GM23338 (cell line): ENCODE measurements at regions not wholly inside any gene's neighbourhood (a gene's known extent, or its start where the extent isn't known, plus 50 kb on each side); places are given as distances from the start of the nearest gene placed in this dataset.

Experiments
- ATAC-seq: fragments of 200-7000 bp; cut with Tn5 transposase; 3 replicates; pipeline ENCODE4 v1.9.1; 2020
- DNase-seq: peaks from one replicate; pipeline ENCODE4 v3.0.0-alpha.2; 2015; ENCODE audit warnings: low spot score
- H2AFZ ChIP-seq: fragments of 200-600 bp; sonication (generic); 2 replicates; pipeline ENCODE4 v1.8.0; 2016; ENCODE audit warnings: antibody characterized with exemption, mild to moderate bottlenecking, moderate library complexity
- H3F3A ChIP-seq: fragments of 200-600 bp; sonication (generic); replicated peaks from 2 replicates; pipeline ENCODE4 v1.8.0; 2017; ENCODE audit warnings: antibody characterized with exemption, mixed run types, low read depth
- H3K27ac ChIP-seq: fragments of 200-600 bp; sonication (generic); 2 replicates; pipeline ENCODE4 v1.6.1; 2016; ENCODE audit warnings: low read depth
- H3K27me3 ChIP-seq: fragments of 200-600 bp; sonication (generic); 2 replicates; pipeline ENCODE4 v1.8.0; 2016; ENCODE audit warnings: mild to moderate bottlenecking, mixed run types, moderate library complexity; ENCODE audit not compliant: insufficient read depth
- H3K36me3 ChIP-seq: fragments of 200-600 bp; sonication (generic); 2 replicates; pipeline ENCODE4 v1.8.0; 2016; ENCODE audit warnings: mild to moderate bottlenecking; ENCODE audit not compliant: insufficient read depth
- H3K4me1 ChIP-seq: fragments of 200-600 bp; sonication (generic); 2 replicates; pipeline ENCODE4 v1.8.0; 2016; ENCODE audit warnings: mild to moderate bottlenecking, moderate library complexity; ENCODE audit not compliant: insufficient read depth
- H3K4me2 ChIP-seq: fragments of 200-600 bp; sonication (generic); 2 replicates; pipeline ENCODE4 v1.7.1; 2017; ENCODE audit warnings: mixed run types
- H3K4me3 ChIP-seq: fragments of 200-600 bp; sonication (generic); 2 replicates; pipeline ENCODE4 v1.6.1; 2016; ENCODE audit warnings: mixed run types
- H3K79me2 ChIP-seq: fragments of 200-600 bp; sonication (generic); replicated peaks from 2 replicates; pipeline ENCODE4 v1.8.0; 2017; ENCODE audit warnings: mild to moderate bottlenecking; ENCODE audit not compliant: insufficient read depth
- H3K9me2 ChIP-seq: fragments of 200-600 bp; sonication (generic); 2 replicates; pipeline ENCODE4 v1.8.0; 2017; ENCODE audit not compliant: insufficient read depth
- H4K20me1 ChIP-seq: fragments of 200-600 bp; sonication (generic); replicated peaks from 2 replicates; pipeline ENCODE4 v1.8.0; 2017; ENCODE audit warnings: mild to moderate bottlenecking; ENCODE audit not compliant: insufficient read depth
- H3K27ac Mint-ChIP-seq: 2 replicates; pipeline ENCODE4 v1.8.0; 2020; ENCODE audit warnings: inconsistent platforms, mild to moderate bottlenecking, moderate library complexity, mixed read lengths
- H3K27me3 Mint-ChIP-seq: 3 replicates; pipeline ENCODE4 v1.8.0; 2022; ENCODE audit warnings: low read depth, mild to moderate bottlenecking, moderate library complexity, mixed read lengths, inconsistent platforms; ENCODE audit not compliant: insufficient read depth, poor library complexity
- H3K36me3 Mint-ChIP-seq: 3 replicates; pipeline ENCODE4 v1.8.0; 2021; ENCODE audit warnings: low read depth, mild to moderate bottlenecking, inconsistent platforms, moderate library complexity, mixed read lengths
- H3K4me1 Mint-ChIP-seq: 3 replicates; pipeline ENCODE4 v1.8.0; 2020; ENCODE audit warnings: mild to moderate bottlenecking, inconsistent platforms, mixed read lengths
- H3K4me3 Mint-ChIP-seq: 3 replicates; pipeline ENCODE4 v1.8.0; 2021; ENCODE audit warnings: moderate library complexity, mild to moderate bottlenecking, inconsistent platforms, mixed read lengths
- H3K9me3 Mint-ChIP-seq: 3 replicates; pipeline ENCODE4 v1.8.0; 2020; ENCODE audit warnings: moderate library complexity, mild to moderate bottlenecking, inconsistent platforms, mixed read lengths
- EZH2phosphoT487 ChIP-seq: fragments of 200-600 bp; sonication (generic); IDR thresholded peaks from one replicate; pipeline ENCODE4 v1.8.1; 2018; ENCODE audit warnings: antibody characterized with exemption; ENCODE audit not compliant: unreplicated experiment
- JUNB ChIP-seq: IDR thresholded peaks from one replicate; pipeline ENCODE4 v1.6.1; 2016; ENCODE audit warnings: antibody characterized with exemption; ENCODE audit not compliant: unreplicated experiment
- NANOG ChIP-seq: IDR thresholded peaks from 2 replicates; pipeline ENCODE4 v1.6.1; 2016; ENCODE audit warnings: antibody characterized with exemption, borderline replicate concordance
- POLR2AphosphoS5 ChIP-seq: IDR thresholded peaks from 2 replicates; pipeline ENCODE4 v1.6.1; 2016; ENCODE audit warnings: antibody characterized with exemption, low read depth
- STAT1 ChIP-seq: IDR thresholded peaks from one replicate; pipeline ENCODE4 v1.6.1; 2016; ENCODE audit warnings: antibody characterized with exemption; ENCODE audit not compliant: unreplicated experiment
- ZNF114 ChIP-seq: fragments of 250-450 bp; sonication (Bioruptor Pico); IDR thresholded peaks from 2 replicates; pipeline ENCODE4 v1.5.0; 2020; ENCODE audit warnings: mild to moderate bottlenecking, moderate library complexity
- ZNF331 ChIP-seq: fragments of 250-450 bp; sonication (Bioruptor Pico); IDR thresholded peaks from 2 replicates; pipeline ENCODE4 v1.5.0; 2020; ENCODE audit warnings: low read depth, mild to moderate bottlenecking, moderate library complexity
- TF ChIP-seq, protein P1 (sequence below): IDR thresholded peaks from one replicate; pipeline ENCODE4 v1.6.1; 2018; ENCODE audit warnings: antibody characterized with exemption; ENCODE audit not compliant: unreplicated experiment
- TF ChIP-seq, protein P2 (sequence below): fragments of 250-450 bp; sonication (Bioruptor Pico); IDR thresholded peaks from 2 replicates; pipeline ENCODE4 v1.5.0; 2020; ENCODE audit warnings: mild to moderate bottlenecking, moderate library complexity

DNA sequence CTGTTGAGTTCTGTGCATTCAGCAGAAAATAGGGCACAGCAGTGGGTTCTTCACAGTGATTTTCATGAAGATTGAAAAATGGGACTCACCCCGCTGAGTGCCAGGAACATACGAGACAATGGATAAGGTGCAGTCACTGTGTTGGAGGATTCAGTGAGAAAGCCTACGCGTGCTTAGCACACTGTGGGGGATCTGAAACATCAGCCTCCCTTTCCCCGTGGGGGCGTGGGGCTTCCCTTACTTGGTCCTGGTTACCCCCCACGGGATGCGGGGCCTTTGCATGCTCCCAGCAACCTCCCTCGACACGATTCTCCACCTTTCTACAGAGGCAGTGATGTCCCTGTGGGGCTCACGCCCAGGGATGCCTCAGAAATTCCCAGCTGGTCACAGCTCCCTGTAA lies 252.2 kb upstream of the C1orf174 start:
- Mint-ChIP-seq H3K9me3 (peaks cover 81% of the 10 kb centered on the region), H3K36me3 (peaks cover 12% of the 10 kb centered on the region; the same call in 2 of the 3 replicates), H3K27ac (no peak overlapping the region), H3K4me1 (no peaks in the 10 kb centered on the region; the same call in 2 of the 3 replicates), H3K4me3 (no peak overlapping the region), H3K27me3 (peaks cover 12% of the 10 kb centered on the region)
- no peak overlapping the region for H3K4me2 ChIP-seq
- TF ChIP-seq, protein P1, sequence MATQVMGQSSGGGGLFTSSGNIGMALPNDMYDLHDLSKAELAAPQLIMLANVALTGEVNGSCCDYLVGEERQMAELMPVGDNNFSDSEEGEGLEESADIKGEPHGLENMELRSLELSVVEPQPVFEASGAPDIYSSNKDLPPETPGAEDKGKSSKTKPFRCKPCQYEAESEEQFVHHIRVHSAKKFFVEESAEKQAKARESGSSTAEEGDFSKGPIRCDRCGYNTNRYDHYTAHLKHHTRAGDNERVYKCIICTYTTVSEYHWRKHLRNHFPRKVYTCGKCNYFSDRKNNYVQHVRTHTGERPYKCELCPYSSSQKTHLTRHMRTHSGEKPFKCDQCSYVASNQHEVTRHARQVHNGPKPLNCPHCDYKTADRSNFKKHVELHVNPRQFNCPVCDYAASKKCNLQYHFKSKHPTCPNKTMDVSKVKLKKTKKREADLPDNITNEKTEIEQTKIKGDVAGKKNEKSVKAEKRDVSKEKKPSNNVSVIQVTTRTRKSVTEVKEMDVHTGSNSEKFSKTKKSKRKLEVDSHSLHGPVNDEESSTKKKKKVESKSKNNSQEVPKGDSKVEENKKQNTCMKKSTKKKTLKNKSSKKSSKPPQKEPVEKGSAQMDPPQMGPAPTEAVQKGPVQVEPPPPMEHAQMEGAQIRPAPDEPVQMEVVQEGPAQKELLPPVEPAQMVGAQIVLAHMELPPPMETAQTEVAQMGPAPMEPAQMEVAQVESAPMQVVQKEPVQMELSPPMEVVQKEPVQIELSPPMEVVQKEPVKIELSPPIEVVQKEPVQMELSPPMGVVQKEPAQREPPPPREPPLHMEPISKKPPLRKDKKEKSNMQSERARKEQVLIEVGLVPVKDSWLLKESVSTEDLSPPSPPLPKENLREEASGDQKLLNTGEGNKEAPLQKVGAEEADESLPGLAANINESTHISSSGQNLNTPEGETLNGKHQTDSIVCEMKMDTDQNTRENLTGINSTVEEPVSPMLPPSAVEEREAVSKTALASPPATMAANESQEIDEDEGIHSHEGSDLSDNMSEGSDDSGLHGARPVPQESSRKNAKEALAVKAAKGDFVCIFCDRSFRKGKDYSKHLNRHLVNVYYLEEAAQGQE = no peak
- TF ChIP-seq, protein P2, sequence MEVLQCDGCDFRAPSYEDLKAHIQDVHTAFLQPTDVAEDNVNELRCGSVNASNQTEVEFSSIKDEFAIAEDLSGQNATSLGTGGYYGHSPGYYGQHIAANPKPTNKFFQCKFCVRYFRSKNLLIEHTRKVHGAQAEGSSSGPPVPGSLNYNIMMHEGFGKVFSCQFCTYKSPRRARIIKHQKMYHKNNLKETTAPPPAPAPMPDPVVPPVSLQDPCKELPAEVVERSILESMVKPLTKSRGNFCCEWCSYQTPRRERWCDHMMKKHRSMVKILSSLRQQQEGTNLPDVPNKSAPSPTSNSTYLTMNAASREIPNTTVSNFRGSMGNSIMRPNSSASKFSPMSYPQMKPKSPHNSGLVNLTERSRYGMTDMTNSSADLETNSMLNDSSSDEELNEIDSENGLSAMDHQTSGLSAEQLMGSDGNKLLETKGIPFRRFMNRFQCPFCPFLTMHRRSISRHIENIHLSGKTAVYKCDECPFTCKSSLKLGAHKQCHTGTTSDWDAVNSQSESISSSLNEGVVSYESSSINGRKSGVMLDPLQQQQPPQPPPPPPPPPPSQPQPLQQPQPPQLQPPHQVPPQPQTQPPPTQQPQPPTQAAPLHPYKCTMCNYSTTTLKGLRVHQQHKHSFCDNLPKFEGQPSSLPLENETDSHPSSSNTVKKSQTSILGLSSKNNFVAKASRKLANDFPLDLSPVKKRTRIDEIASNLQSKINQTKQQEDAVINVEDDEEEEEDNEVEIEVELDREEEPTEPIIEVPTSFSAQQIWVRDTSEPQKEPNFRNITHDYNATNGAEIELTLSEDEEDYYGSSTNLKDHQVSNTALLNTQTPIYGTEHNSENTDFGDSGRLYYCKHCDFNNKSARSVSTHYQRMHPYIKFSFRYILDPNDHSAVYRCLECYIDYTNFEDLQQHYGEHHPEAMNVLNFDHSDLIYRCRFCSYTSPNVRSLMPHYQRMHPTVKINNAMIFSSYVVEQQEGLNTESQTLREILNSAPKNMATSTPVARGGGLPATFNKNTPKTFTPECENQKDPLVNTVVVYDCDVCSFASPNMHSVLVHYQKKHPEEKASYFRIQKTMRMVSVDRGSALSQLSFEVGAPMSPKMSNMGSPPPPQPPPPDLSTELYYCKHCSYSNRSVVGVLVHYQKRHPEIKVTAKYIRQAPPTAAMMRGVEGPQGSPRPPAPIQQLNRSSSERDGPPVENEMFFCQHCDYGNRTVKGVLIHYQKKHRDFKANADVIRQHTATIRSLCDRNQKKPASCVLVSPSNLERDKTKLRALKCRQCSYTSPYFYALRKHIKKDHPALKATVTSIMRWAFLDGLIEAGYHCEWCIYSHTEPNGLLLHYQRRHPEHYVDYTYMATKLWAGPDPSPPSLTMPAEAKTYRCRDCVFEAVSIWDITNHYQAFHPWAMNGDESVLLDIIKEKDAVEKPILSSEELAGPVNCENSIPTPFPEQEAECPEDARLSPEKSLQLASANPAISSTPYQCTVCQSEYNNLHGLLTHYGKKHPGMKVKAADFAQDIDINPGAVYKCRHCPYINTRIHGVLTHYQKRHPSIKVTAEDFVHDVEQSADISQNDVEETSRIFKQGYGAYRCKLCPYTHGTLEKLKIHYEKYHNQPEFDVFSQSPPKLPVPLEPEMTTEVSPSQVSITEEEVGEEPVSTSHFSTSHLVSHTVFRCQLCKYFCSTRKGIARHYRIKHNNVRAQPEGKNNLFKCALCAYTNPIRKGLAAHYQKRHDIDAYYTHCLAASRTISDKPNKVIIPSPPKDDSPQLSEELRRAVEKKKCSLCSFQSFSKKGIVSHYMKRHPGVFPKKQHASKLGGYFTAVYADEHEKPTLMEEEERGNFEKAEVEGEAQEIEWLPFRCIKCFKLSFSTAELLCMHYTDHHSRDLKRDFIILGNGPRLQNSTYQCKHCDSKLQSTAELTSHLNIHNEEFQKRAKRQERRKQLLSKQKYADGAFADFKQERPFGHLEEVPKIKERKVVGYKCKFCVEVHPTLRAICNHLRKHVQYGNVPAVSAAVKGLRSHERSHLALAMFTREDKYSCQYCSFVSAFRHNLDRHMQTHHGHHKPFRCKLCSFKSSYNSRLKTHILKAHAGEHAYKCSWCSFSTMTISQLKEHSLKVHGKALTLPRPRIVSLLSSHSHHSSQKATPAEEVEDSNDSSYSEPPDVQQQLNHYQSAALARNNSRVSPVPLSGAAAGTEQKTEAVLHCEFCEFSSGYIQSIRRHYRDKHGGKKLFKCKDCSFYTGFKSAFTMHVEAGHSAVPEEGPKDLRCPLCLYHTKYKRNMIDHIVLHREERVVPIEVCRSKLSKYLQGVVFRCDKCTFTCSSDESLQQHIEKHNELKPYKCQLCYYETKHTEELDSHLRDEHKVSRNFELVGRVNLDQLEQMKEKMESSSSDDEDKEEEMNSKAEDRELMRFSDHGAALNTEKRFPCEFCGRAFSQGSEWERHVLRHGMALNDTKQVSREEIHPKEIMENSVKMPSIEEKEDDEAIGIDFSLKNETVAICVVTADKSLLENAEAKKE (CRISPR knock-in tag) = no peak
- TF ChIP-seq EZH2phosphoT487 (no peak), POLR2AphosphoS5 (no peak), NANOG (no peak), ZNF331 (CRISPR knock-in tag) (no peak), STAT1 (no peak), JUNB (no peak), ZNF114 (CRISPR knock-in tag) (no peak)
- no peak for ATAC-seq
- H3K27ac ChIP-seq = no peak overlapping the region
- H3K4me3 ChIP-seq = no peak overlapping the region
- H2AFZ ChIP-seq = no peak overlapping the region
- DNase-seq = no peak
- no peaks in the 10 kb centered on the region for H3K9me2 ChIP-seq
- no peaks in the 10 kb centered on the region for H3K27me3 ChIP-seq
- no peaks in the 10 kb centered on the region for H4K20me1 ChIP-seq
- no peaks in the 10 kb centered on the region for H3F3A ChIP-seq
- no peaks in the 10 kb centered on the region for H3K79me2 ChIP-seq
- no peaks in the 10 kb centered on the region for H3K4me1 ChIP-seq
- peaks cover 7% of the 10 kb centered on the region; the same call in 1 of the 2 replicates for H3K36me3 ChIP-seq
